Middle frontal gyrus (tissue), 1 donor: ENCODE measurements at regions not wholly inside any gene's neighbourhood (a gene's known extent, or its start where the extent isn't known, plus 50 kb on each side); places are given as distances from the start of the nearest gene placed in this dataset.

Experiments
- DNase-seq: peaks from one replicate; pipeline ENCODE4 v3.0.0-alpha.2; 2015; ENCODE audit warnings: low spot score; ENCODE audit errors: extremely low spot score

- no peak for DNase-seq
Observed at GRCh38 chr11:111095327-111095726, 150.2 kb upstream of the POU2AF2 start.

- DNase-seq: no peak
Observed at GRCh38 chr11:111093061-111093460, 152.5 kb upstream of the POU2AF2 start.

GRCh38 chr11:111091321-111091938 is 154.1 kb upstream of the POU2AF2 start:
- DNase-seq: no peak

DNA sequence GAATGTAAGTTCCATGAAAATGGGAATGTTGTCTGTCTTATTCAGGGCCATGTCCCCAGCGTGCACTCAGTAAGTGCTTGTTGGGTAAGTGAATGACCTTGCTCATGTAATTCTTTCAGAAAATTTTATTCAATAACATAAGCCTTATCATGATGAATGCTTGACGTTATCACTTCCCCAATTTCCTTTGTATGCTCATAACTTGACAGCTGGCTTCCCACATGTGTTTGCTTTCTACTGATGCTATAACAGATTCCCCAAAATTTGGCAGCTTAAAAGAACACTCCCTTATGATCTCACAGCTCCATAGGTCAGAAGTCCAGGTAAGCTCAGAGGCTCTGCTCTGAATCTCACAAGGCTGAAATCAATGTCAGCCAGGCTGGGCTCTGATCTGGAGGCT is 155.8 kb upstream of the POU2AF2 start:
- no peak for DNase-seq

DNA sequence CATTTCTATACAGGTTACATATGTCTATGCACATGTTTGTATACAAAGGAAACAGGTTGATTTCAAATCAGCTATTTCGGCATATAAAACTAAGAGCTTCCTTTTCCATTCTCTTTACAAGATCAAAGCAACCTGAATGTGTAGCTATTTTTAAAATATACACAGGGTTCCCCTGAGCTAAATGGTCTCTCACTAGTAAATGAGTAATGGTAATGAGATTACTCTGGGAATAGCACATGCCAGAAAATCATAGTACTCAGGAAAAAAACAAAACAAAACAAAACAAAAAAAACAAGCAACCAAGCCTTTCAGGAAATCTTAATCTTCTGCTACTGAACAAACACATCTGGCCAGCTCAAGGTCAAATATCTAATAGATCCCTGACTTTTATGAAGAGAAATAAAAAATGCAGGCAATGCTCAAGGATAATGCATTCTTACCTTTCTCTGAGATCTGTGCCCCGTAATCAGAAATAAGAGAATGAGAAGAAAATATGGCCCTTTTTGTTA is 156.6 kb upstream of the POU2AF2 start:
- DNase-seq: no peak

GRCh38 chr11:111086058-111086457 is 159.5 kb upstream of the POU2AF2 start:
- DNase-seq: no peak

DNA sequence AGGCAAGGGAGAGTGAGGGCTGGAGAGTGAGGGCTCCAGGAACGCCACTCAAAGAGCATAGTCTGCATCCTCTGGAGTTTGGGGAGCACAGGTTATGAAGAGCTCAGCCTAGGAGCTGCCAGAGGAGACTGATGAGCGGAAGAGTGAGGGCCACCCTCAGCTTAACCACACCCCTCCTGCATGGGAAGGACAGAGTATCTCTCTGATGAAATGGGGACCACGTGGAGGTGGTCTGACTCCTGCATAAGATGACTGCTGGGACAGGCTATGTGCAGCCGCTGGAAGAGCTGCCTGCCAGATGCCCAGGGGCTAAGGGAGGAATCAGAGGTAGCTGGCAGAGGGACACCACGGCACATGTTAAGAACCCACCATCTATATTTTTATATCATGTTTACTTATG is 162.9 kb upstream of the POU2AF2 start:
- no peak for DNase-seq

DNA sequence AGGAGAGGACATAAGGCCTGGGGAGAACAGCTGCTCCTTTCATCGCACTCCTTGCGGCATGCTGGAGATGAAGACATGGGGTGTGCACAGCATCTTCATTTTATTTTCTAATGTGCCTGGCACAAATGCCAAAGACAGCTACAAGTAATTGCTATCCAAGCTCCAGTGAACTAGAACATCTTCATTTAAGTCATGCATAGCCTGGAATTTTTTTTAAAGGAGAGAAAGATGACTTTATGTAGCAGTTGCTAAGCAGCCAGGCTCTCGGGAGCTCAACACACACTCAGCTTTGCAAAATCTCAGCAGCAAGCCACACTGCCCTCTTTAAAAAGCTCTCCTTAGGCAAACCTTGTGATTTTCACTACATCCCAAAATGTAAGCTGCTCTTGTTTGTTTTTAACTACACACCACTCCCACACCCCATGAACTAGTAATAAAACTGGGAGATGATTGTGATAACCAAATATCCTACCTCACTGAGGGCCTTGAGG is 164.5 kb upstream of the POU2AF2 start:
- DNase-seq: peak; percentile 36

DNA sequence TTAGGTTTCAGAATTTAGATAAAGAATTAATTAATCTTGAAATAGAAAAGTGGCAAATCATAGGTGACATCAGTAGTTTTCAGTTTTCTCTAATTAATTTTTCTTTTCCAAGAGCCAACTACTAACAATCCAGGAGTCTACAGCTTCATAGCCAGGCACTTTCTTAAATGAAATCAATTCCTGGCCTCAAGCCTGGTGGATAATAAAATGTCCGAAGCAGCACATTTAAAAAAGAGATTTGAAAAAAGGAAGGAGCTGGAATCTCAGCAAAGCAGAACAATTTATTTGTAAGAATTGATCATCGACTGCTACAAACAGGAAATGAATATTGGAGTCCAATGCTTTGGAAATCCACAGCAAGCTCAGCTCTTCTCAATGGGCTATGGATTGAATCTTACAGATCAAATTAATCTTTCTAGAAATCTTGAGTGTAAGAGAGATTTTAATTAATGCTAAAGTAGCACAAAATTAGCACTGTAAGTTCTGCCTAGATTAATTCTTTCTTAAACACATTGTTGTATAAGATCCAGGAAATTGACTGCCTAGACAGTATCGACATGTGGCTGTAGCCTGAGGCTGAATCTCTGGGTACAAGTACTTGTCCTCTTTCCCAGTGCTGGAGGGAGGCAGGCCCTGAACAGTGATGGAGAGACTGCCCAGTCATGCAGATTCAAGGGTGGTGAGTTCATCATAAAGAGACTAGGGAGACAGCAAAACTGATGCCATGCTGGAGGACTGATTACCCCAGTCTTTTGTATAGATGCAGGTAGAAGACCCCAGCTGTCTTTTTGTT is 167.8 kb upstream of the POU2AF2 start:
- DNase-seq: no peak

DNA sequence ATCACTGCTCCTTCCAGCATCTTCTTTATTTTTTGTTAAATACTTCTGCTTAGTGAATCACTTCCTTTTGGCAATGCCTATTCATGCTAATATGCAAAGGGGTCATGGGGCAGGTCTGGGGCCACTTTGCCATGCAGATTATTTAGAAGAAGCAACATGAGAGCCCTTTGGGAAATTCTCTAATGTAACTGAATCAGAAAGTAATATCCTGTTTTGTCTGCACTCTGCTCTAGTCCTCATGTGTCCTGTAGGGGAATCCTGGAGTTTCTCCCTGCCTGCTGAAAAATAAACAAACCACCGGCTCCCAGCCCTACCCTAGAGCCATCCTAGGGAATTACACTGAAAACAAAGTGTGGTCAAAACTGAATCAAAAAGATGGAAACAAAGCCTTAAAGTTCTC is 176.5 kb upstream of the POU2AF2 start:
- DNase-seq: no peak

- no peak for DNase-seq
Observed at GRCh38 chr11:111067994-111068393, 177.5 kb upstream of the POU2AF2 start.

DNA sequence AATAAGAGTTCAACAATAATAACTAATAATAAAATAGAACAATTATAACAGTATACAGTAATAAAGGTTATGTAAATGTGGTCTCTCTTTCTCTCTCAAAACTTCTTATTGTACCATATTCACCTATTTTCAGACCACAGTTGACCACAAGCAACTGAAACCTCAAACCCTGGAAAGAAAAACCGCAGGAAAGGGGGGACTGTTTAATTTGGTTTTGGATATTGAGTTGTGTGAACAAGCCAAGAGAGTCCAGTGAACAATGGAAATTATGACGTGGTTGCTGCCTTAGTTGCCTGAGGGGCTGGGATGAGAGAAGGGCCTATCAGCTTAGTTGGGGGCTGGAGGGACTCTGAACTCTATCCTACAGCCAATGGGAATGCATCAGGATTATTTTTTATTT is 178.7 kb upstream of the POU2AF2 start:
- DNase-seq: no peak

DNA sequence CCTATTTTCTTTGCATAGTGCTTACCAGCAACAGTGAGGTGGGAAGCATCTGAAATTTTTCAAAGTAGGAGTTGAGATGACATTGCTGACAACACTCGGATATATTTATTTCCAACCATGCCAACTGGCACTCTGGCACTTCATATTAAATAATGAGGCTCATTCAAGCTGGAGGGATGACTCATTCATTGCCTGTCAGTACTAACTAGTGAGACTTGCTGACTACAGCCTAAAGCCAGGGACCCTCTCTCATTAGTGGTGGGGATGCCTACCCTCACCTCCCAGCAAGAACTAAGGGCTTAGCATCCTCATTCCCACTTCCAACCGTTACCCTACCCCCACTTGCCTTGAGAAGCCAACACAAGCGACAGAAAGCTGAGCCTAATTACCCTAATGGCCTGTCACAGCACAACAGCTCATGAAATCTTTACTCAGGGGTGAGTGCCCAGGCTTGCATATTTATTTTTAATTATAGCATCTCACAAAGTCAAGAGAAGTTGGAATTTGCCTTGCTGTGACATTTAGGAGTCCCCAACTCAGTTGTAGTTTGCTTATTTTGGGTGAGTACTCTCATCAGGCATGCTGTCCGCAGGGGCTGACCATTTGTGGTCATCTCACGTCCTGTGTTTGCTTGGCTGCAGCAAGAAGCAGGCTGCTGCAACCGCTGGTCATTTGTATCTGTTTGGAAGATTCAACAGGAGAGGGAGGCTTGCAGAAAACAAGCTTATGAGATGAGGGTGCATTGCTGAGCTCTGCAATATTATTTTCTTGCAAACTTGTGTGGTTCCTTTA is 181.6 kb upstream of the POU2AF2 start:
- DNase-seq: no peak

DNA sequence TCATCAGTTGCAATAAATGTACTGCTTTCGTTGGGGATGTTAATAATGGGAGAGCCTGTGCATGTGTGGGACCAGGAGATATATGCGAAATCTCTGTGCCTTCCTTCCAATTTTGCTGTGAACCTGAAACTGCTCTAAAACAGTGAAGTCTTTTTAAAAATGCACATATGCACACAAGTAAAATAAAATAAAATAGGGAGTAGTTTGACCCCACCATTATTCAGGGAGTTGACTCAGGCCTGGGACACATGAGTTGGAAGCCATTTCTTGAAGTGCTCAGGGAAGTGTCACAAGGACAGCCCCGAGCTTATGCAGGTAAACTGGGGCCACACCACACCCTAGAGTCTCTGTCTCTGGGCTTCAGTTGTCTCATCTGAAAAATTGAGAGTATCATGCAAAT is 183.1 kb upstream of the POU2AF2 start:
- no peak for DNase-seq

GRCh38 chr11:111059726-111060125 is 185.8 kb upstream of the POU2AF2 start:
- DNase-seq: no peak

DNA sequence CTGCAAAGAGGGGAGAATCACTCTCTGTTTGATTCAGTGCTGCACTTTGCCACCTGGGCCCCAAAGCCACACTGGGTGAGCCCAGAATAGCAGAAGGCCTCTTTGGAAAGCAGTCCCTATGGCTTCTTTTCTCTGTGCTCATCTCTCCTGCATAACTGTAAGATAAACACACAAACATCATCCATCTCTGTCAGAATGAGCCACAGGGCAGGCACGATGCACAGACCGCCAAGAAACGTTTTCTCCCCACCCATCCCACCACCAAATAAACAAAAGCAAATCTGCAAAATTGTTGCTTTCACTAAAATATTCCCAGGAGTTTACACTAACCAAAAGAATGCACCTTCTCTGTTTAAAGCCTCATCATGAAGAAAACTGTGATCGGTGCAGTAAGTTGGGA is 196.4 kb upstream of the POU2AF2 start:
- no peak for DNase-seq

- DNase-seq: no peak
Observed at GRCh38 chr11:111047374-111047773, 198.2 kb upstream of the POU2AF2 start.

- DNase-seq: no peak
Observed at GRCh38 chr11:111046291-111046690, 199.2 kb upstream of the POU2AF2 start.

DNA sequence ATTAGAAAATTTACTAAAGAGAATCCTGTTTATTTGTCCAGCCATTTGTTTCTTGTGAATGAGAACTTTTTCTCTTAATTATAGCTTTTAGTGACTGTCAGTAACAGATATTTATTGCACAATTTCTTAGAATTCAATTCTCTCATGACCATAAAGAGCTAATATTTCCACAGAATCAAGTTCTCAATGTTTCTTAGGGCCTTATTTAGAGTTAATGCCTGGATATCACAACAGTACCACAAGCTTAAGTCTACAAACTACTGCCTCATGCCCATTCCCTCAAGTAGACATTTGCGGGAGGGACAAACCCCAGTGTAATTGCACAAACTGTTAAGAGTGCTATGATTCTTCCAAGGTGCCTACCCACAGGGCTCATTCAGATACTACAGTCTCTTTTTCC is 199.7 kb upstream of the POU2AF2 start:
- no peak for DNase-seq

DNA sequence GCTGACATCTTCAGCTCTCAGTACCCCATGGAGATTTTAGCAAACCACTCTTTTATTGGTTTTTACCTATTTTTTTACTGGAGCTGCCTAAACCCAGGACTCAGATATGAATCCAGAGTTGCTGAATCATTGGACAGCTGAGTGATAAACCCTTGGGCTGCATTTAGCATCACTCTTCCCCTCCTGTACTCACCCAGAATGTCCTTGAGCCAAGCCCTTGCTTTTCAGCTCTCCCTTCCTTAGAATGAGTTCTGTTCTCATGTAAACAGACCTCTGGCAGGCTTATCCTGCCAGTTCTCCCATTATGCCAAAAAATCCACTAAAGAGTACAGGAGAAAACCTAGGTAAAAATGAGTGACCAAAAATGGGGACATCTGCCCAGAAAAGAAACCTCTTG is 200.1 kb upstream of the POU2AF2 start:
- no peak for DNase-seq

DNA sequence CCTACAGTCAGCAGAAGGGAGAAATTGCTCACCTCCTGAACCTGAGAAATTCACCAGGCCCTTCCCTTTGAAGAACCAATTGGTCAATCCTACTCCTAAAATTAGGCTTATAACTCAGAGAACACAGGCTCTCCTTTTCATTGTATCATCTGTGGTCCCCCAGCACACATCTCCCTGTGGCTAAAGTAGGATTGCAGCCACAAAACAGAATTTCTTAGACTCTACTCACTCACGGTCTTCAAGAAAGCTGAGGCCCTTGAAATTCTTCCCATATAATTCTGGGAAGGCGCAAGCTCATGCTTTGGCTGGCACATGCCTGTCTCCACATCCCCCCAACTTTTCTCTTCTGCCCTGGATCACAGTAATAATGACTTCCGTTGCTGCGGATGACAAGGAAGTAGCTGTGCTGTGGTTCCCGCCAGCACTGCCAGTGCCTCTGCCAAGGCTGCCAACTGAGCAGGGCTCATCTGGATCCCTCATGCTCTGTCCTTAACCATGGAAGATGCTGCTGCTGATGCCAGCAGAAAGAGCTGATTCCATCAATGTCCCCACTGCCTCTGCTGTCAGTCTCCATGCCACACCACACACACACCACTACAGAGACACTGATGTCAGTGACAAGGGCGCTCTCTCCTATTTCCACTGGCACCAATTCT is 200.6 kb upstream of the POU2AF2 start:
- DNase-seq: no peak
